ENCODE measurements at regions not wholly inside any gene's neighbourhood (a gene's known extent, or its start where the extent isn't known, plus 50 kb on each side); places are given as distances from the start of the nearest gene placed in this dataset.

DNA sequence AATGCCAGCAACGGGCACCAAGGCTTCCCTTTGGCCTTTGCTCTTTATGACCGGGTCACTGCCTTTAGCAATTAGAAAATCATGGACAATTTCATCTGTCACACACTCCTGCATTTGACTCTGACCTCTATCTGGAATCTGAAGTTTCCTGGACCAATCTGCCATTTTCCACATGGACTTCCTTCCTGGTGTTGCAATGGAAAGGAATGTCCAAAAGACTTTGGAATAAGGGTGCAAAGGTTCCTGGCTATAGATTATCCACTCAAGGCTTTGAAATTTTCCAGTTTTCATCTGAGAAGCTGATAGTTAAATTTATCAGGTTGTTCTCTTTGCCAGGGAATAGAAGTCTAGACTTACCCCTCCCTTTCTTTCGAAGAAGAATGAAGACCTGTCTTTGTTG, 523.1 kb upstream of the ZNF462 start:
- ChIA-PET POLR2A (ENCODE audit: low non-redundant PET) (no interaction called here), CTCF (no interaction called here)
- TF ChIP-seq, protein P1, sequence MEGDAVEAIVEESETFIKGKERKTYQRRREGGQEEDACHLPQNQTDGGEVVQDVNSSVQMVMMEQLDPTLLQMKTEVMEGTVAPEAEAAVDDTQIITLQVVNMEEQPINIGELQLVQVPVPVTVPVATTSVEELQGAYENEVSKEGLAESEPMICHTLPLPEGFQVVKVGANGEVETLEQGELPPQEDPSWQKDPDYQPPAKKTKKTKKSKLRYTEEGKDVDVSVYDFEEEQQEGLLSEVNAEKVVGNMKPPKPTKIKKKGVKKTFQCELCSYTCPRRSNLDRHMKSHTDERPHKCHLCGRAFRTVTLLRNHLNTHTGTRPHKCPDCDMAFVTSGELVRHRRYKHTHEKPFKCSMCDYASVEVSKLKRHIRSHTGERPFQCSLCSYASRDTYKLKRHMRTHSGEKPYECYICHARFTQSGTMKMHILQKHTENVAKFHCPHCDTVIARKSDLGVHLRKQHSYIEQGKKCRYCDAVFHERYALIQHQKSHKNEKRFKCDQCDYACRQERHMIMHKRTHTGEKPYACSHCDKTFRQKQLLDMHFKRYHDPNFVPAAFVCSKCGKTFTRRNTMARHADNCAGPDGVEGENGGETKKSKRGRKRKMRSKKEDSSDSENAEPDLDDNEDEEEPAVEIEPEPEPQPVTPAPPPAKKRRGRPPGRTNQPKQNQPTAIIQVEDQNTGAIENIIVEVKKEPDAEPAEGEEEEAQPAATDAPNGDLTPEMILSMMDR (conservative IDR thresholded peaks at IDR 0.05; ENCODE audit: low read depth), result no peak
- no peak overlapping the region for H3K27ac ChIP-seq
- DNase-seq (ENCODE audit: low spot score), result no peak

DNA sequence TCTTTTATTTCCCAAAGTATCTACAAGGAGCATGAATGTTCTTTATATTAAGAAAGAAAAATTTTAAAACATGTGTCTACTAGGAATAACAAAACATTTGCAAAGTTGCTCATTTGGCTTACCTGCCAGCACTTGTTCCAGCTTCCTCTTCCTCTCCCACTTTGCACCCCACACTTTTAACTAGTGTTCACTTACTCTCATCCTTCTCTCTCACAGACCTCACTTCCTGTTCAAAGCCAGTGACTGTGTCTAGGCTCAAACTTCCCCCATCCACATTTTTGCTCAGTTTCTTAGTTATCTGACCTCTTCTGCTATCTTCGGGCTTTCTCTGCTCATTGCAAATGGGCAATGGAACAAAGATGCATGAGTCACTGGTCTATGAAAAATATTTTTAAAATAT, 512.2 kb upstream of the ZNF462 start:
- ChIA-PET CTCF (no interaction called here), POLR2A (ENCODE audit: low non-redundant PET) (no interaction called here)
- TF ChIP-seq, protein P1 (conservative IDR thresholded peaks at IDR 0.05; ENCODE audit: low read depth), result no peak

DNA sequence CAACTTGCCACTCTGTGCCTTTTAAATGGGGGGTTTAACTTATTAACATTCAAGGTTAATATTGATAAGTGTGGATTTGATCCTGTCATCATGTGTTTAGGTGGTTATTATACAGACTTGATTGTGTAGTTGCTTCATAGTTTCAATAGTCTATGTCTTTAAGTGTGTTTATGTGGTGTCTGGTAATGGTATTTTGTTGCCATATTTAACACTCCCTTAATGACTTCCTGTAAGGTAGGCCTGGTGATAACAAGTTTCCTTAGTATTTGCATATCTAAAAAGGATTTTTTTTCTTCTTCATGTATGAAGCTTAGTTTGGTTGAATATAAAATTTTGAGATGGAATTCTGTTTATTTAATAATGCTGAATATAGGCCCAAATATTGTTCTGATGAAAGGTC, 506.0 kb upstream of the ZNF462 start:
- CTCF ChIA-PET, result interaction anchor here (0.6 kb wide), 1 partner anchor 320 kb away, joined by 5 read pairs; no protein-coding TSS in a partner anchor
- DNase-seq (ENCODE audit: low spot score), result no peak
- H3K27ac ChIP-seq, result no peak overlapping the region
- POLR2A ChIA-PET (ENCODE audit: low non-redundant PET), result no interaction called here
- TF ChIP-seq, protein P1 (conservative IDR thresholded peaks at IDR 0.05; ENCODE audit: low read depth), result no peak

More for the DNA sequence above, 512.2 kb upstream of the ZNF462 start:
- DNase-seq (ENCODE audit: low spot score), result no peak
- H3K27ac ChIP-seq, result no peak overlapping the region

DNA sequence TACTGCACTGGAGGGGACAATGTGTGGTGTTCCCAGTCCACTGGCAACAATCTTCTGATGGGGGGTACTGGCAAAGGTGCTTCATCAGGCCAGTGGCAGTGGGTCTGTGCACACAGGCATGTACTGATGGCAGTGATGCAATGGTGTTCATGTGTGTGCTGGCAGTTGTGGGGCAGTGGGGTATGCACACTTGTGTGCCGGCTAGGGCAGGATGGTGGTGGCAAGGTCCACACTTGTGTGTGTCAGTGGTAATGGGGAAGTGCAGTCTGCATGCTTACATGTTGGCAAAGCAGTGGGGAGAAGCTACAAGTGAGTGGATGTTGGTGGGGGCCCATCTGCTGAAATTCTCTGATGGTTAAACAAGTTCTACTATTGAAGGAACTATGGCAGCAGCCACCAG, 504.6 kb upstream of the ZNF462 start:
- TF ChIP-seq, protein P1 (conservative IDR thresholded peaks at IDR 0.05; ENCODE audit: low read depth), result no peak
- no peak for DNase-seq (ENCODE audit: low spot score)
- POLR2A ChIA-PET (ENCODE audit: low non-redundant PET), result no interaction called here
- CTCF ChIA-PET, result no interaction called here
- H3K27ac ChIP-seq, result no peak overlapping the region

DNA sequence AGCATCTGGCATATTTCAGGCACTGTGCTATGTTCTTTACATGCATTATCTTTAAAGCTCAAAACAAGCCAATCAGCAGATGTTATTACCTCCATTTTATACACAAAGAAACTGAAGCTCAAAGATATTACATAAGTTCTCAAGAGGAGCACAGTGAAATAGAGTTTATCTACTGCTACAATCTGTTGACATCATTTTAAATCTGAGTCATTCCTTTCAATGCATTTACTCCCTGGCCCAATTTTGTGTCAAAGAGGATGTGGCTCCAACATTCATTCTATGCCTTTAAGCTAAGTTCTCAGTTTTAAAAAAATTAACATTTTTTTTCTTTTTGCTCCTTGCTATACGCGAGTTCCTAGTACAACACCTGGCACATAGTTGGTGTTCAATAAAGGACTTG, 486.3 kb upstream of the ZNF462 start:
- ChIA-PET CTCF (interaction anchor here (0.6 to 0.7 kb wide), 2 partner anchors 7 to 608 kb away, joined by 3 read pairs; no protein-coding TSS in a partner anchor), POLR2A (ENCODE audit: low non-redundant PET) (no interaction called here)
- no peak overlapping the region for H3K27ac ChIP-seq
- TF ChIP-seq, protein P1 (conservative IDR thresholded peaks at IDR 0.05; ENCODE audit: low read depth), result no peak
- DNase-seq (ENCODE audit: low spot score), result no peak

DNA sequence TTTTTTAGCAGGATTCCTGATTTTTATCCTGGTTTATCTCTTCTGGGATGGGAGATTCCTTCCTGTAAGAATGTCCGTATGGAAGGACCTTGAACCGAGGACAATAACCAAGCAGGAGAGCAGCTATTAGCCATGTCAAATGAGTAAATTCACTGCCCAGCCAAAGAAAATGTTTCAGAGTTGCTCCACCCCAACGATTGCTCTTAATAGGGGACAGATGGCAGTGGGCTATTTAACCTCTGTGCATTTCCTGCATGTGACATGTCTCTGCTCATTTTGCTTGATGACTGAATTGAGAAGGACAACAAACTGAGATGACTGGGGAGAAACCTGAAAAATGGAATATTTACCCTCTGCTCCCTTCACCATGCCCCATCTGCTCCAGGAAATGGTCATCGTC, 479.9 kb upstream of the ZNF462 start:
- ChIA-PET POLR2A (ENCODE audit: low non-redundant PET) (no interaction called here), CTCF (no interaction called here)
- TF ChIP-seq, protein P1 (conservative IDR thresholded peaks at IDR 0.05; ENCODE audit: low read depth), result no peak
- DNase-seq (ENCODE audit: low spot score), result no peak
- no peak overlapping the region for H3K27ac ChIP-seq

DNA sequence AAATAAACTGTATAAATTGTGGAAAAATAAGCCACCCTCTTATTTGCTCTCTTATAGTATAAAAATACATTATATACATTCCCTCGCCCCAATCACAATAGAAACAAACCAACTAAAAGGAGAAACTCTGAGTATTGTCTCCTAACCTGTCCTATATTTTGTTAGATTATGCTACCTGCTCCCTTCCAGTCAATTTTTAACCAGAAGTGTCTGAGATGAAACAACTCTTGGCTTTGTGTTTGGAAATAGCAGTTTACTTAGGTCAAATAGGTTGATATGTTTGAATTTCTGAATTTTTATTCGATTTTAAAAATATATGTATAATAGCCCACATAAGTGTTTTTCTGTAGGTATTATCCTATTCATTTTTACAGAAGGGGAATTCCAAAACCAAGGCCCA, 475.0 kb upstream of the ZNF462 start:
- ChIA-PET CTCF (no interaction called here), POLR2A (ENCODE audit: low non-redundant PET) (no interaction called here)
- no peak overlapping the region for H3K27ac ChIP-seq
- TF ChIP-seq, protein P1 (conservative IDR thresholded peaks at IDR 0.05; ENCODE audit: low read depth), result no peak
- no peak for DNase-seq (ENCODE audit: low spot score)
